GM18517 (cell line): ENCODE measurements at regions not wholly inside any gene's neighbourhood (a gene's known extent, or its start where the extent isn't known, plus 50 kb on each side); places are given as distances from the start of the nearest gene placed in this dataset.
"Not testable (repeated sequence)": the region's sequence is repeated elsewhere in the genome, so short reads cannot be mapped to it uniquely, and the experiment has no call there.

Experiments
- ATAC-seq: cut with Tn5 transposase; IDR thresholded peaks from one replicate; pipeline ENCODE4 v1.9.1; 2021; ENCODE audit warnings: mild to moderate bottlenecking, moderate library complexity; ENCODE audit not compliant: unreplicated experiment

DNA sequence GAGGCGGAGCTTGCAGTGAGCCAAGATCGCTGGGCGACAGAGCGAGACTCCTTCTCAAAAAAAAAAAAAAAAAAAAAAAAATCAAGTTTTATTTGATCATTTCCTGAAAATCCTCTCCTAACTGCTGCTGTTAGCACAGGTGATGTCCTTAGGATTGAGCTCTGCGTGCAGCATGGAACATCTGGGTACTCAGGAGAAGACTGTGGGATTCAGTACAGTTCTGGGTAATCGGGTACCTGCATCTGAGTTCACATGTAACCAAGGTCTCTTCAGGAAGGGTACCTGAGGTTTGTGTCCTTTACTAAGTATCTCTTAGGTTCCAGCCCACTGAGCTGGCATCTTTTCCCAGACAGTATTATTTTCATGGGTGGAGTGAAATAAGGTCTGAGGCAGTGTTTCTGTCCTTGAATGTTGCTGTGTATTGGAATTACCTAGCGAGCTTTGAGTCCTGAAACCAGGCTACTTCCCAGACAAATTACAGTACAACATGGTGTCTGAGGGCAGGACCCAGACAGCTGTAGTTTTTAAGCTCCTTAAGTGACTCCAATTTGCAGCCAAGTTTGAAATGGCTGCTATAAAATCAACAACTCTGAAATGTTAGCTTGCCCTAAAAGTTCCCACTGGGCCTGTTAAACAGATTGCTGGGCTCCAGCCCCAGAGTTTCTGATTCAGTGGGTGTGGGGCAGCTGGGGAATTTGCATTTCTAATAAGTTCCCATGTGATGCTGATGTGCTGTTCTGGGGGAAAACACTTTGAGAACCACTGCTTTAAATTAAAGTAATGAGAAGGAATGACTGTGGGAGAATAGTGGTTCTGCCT lies 120.5 kb downstream of the PMAIP1 start:
- ATAC-seq, result no peak

GRCh38 chr18:60019463-60019840 lies 119.7 kb downstream of the PMAIP1 start:
- ATAC-seq, result no peak

DNA sequence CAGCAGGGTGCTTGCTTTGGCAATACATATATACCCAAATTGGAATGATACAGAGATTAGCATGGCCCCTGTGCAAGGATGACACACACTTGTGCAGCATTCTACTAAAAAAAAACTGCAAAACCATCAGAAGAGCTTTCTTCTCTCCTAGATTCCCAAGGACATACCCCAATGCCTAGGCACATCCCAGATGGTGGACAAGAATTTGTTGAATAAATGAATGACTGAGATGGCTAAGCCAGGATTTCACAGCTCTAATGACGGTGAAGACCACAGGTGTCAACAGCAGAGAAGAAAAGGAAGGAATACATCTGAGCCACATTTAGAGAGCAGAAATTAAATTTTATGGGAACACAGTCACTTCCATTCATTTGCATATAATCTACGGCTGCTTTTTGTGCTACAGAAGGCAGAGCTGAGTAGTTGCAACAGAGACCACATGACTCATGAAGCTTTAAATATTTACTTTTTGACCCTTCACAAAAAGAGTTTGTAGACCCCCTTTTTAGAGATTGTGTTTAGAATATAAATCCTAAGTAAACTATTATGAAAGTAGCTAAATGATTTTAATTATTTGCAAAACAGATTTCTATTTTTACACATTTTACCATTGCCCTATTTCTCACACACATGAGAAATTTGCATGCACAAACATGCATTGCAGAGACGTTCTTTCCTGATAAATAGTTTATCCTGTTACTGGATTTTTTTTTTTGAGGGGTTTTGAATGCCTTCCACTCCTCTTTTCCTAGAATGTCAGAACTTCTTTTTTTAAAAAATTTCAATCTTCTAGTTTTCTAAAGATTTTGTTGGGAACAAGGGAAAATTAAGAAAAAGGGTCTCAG lies 119.0 kb downstream of the PMAIP1 start:
- no peak for ATAC-seq

DNA sequence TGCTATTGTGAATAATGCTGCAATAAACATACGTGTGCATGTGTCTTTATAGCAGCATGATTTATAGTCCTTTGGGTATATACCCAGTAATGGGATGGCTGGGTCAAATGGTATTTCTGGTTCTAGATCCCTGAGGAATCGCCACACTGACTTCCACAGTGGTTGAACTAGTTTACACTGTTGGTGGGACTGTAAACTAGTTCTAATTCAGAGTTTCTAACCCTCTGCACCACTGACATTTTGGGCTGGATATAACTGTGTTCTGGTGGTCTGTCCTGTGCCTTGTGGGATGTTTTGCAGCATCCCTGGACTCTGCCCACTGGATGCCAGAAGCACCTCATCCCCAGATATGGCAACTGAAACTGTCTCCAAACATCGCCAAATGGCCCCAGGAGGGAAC lies 118.3 kb downstream of the PMAIP1 start:
- ATAC-seq, result not testable (repeated sequence)

DNA sequence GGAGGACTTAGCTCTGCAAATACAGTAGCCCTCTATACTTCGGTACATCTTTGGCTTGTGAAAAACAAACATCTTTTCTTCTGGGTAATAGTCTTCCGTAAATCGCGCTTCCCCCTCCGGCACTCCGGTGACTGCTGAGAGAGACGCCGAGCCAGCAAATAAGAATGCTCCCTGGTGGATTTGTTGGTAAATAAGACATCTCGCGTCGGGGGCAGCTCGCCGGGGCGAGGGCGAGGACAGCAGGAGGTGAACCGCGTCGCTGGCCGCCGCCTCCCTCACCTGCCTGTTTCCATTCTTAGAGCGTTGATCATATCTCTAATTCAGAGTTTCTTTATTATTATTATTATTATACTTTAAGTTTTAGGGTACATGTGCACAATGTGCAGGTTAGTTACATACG lies 117.6 kb downstream of the PMAIP1 start:
- no peak for ATAC-seq

- ATAC-seq, result not testable (repeated sequence)
Measured at GRCh38 chr18:60015826-60016225, 116.0 kb downstream of the PMAIP1 start.

GRCh38 chr18:60013148-60013547 lies 113.4 kb downstream of the PMAIP1 start:
- not testable (repeated sequence) for ATAC-seq

DNA sequence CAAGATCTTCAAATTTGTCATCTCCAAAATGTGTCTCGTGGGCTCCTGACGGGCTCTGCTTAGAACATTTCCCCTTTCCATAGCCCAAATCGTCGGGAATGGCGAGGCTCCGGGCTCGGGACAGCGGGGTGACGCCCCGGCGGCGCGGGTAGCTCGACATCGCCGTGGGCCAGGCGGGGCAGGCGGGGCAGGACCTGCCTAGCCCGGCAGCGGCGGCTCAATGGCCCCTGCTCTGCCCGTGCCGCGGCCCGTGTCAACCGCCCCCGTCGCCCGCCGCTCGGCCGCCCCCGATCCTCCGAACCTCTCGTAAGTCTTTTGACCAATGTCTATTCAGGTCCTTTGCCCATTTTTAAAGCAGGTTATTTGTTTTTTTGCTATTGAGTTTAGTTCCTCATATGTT lies 111.2 kb downstream of the PMAIP1 start:
- no peak for ATAC-seq

GRCh38 chr18:60010513-60010912 lies 110.7 kb downstream of the PMAIP1 start:
- ATAC-seq, result no peak

- ATAC-seq, result no peak
Measured at GRCh38 chr18:60007661-60008060, 107.9 kb downstream of the PMAIP1 start.

- ATAC-seq, result no peak
Measured at GRCh38 chr18:60003610-60004185, 103.9 kb downstream of the PMAIP1 start.

DNA sequence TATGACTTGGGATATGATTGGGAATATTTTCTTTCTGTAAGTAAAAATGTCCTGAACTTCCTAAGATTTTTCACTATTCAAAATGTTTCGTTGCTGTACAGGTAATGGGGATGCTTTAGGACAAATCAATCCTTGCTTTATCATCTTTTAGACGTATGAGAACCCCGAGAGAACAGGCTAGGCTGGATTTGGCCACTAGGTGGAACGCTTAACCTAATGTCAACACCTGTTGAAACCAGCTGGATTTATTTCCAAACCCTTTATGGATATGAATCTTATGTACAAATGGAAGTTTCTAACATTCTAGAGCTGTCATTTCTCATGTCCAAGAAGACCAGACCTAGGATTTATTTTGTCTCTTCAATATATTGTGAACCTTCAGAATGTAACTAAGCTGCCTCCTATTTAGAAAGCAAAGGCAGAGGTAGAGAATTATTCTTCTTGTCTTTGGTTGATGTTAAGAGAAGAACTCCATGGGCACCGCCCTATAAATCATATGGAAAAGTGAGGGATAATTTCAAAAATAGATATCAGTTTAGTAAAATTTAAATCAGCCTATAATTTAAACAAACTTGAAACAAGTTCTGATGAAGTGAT lies 96.7 kb downstream of the PMAIP1 start:
- peak; percentile 73 for ATAC-seq

DNA sequence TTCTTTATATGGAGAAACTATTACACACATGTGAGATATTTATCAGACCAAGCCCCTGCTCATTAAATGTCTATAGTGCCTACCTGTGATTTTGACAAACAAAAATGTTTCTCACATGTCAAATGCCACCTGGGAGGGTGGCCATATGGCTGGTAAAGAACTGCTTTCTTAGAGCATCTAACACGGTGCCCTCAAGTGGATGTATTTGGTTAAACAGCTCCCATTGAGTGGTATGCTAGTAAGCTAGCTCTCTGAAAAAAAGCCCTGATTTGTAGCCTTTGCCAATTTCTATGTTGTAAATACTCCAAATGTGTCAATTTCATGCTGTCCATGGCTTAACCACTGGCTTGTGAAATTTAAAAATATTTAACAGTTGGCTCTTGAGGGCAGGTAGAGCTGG lies 94.6 kb downstream of the PMAIP1 start:
- ATAC-seq, result peak; percentile 65

DNA sequence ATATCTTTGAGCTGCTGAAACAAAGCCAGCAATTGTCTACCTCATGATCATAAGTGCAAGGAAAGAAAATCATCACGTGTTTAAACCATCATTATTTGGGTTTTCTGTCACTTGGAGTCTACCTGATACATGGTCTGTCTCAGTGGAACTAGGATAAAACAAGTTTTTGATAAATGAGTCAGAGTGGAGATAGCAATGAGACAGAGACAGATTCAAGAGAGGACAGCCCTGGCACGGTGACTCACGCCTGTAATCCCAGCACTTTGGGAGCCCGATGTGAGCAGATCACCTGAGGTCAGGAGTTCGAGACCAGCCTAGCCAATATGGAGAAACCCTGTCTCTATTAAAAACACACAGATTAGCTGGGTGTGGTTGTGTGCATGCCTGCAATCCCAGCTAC lies 93.8 kb downstream of the PMAIP1 start:
- no peak for ATAC-seq

DNA sequence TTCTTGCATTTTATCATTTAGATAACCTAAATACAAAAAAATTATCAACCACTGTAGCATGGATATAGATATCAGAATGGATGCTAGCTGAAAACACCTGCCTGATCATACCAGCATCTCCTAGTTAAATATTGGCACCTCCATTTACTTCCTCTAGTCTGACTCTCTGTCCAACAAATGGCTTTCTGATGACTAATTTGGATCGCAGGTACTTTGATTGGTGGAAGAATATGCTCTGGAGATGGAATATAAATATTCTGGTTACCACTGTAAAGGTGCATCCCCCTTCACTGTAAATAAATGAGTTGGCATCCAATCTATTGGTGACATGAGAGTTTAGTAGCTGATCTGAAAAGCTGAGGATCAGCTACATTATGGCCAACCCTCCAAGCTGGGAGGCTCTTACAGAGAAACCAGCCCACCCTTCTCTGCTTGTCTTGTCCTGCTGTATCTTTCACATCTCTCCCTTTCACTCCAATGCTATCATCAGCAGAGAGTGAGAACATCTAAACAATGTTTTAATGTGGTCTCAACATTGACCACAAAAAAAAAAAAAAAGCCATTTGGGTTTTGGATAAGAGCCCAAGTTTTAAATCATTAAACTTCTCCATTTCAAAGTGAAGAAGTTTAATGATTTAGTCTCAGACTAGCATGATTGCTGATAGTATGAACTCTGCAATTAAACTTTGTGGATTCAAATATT lies 90.5 kb downstream of the PMAIP1 start:
- ATAC-seq, result no peak

DNA sequence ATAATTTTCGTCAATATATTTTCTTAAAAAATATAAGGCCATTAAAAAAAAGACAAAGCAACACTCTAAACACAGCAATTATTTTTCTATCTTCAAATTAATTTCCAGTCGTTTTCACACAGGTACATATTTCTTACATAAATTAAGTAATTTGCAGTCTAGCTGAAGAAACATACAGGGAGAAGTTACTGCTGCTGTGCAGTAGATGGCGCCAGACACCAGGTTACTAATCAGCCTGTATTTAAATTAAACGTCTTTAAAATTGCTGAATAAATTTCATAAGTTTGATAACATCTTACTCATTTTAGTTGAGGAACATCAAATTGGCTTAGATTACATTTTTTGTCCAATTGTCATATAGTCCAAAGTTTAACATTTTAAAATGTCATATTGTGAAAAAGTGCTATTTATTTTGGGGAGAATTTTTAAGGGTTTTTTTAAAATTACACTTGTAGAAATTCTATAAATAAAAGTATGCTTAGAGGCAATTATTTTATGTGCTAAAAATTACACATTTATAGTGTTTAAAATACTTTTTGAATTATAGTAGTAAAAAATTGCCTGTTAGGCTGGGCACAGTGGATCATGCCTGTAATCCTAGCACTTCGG lies 88.4 kb downstream of the PMAIP1 start:
- ATAC-seq, result no peak

DNA sequence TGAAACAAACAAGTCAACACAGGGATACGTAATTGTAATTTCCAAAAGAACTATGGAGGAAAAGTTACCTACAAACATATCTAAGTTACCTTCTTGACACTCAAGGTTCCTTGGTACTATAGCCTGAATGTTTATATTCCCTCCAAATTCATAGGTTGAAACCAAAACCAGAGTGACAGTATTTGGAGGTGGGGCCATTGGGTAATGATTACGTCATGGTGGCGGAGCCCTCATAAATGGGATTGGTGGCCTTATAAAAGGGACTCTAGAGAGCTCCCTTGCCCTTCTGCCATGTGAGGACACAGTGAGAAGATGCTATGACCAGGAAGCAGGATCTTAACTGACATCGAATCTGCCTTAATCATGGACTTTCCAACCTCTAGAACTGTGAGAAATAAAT lies 87.3 kb downstream of the PMAIP1 start:
- no peak for ATAC-seq

GRCh38 chr18:59986139-59986538 lies 86.3 kb downstream of the PMAIP1 start:
- ATAC-seq, result no peak

GRCh38 chr18:59985289-59985688 lies 85.5 kb downstream of the PMAIP1 start:
- ATAC-seq, result no peak

- ATAC-seq, result no peak
Measured at GRCh38 chr18:59983506-59983905, 83.7 kb downstream of the PMAIP1 start.
